ENCODE measurements at regions not wholly inside any gene's neighbourhood (a gene's known extent, or its start where the extent isn't known, plus 50 kb on each side); places are given as distances from the start of the nearest gene placed in this dataset.

- TF ChIP-seq, protein P1, sequence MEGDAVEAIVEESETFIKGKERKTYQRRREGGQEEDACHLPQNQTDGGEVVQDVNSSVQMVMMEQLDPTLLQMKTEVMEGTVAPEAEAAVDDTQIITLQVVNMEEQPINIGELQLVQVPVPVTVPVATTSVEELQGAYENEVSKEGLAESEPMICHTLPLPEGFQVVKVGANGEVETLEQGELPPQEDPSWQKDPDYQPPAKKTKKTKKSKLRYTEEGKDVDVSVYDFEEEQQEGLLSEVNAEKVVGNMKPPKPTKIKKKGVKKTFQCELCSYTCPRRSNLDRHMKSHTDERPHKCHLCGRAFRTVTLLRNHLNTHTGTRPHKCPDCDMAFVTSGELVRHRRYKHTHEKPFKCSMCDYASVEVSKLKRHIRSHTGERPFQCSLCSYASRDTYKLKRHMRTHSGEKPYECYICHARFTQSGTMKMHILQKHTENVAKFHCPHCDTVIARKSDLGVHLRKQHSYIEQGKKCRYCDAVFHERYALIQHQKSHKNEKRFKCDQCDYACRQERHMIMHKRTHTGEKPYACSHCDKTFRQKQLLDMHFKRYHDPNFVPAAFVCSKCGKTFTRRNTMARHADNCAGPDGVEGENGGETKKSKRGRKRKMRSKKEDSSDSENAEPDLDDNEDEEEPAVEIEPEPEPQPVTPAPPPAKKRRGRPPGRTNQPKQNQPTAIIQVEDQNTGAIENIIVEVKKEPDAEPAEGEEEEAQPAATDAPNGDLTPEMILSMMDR (IDR thresholded peaks at IDR 0.05), result no peak
- no peak for TF ChIP-seq POLR2A (IDR thresholded peaks at IDR 0.05)
These were observed 73.5 kb upstream of the IQSEC1 start for GRCh38 chr3:13146643-13147143.
